IPS DF 19.7 (cell line): ENCODE measurements at regions not wholly inside any gene's neighbourhood (a gene's known extent, or its start where the extent isn't known, plus 50 kb on each side); places are given as distances from the start of the nearest gene placed in this dataset.
"Not testable (repeated sequence)": the region's sequence is repeated elsewhere in the genome, so short reads cannot be mapped to it uniquely, and the experiment has no call there.

Experiments
- DNase-seq: peaks from one replicate; pipeline ENCODE4 v3.0.0-alpha.2; 2013; ENCODE audit warnings: low read depth, low spot score

GRCh38 chr7:112669306-112669705 lies 120.9 kb downstream of the TMEM168 start:
- DNase-seq, result no peak

GRCh38 chr7:112670193-112670592 lies 120.0 kb downstream of the TMEM168 start:
- no peak for DNase-seq

DNA sequence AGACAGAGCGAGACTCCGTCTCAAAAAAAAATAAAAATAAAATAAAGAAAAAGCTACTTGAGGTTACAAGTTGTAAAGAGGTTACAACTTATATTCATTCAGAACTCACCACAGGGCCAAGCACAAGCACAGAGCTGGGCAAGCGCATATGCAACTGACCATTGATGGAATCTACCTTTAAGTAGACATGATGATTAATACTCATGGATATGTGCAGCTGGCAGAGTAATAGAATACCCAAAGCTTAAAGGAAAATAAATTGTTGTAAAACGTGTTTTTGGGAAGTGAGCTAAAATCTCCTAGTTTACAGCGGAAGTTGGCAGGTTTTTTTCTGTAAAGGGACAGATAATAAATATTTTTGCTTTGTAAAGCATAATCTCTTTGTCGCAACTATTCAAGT lies 111.6 kb downstream of the TMEM168 start:
- no peak for DNase-seq

GRCh38 chr7:112689466-112690177 lies 100.6 kb downstream of the TMEM168 start:
- not testable (repeated sequence) for DNase-seq

DNA sequence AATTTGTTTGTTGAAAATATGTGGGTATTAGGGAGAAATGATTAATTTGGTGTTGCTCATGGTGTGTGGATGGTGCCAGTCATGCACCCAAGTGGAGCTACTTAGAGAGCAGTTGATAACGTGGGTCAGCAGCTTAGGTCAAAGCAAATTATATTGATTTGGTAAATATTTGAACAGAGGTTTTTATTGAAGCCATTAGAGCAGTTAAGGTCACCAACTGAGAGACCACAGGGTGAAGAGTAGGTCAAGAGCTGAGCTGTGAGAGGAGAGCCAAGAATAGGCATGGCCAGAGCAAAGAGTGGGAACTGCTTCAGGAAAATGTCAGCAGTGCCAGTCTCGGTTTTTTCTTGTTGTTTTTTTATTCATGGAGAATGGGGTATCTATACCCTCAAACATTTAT lies 97.9 kb downstream of the TMEM168 start:
- no peak for DNase-seq

DNA sequence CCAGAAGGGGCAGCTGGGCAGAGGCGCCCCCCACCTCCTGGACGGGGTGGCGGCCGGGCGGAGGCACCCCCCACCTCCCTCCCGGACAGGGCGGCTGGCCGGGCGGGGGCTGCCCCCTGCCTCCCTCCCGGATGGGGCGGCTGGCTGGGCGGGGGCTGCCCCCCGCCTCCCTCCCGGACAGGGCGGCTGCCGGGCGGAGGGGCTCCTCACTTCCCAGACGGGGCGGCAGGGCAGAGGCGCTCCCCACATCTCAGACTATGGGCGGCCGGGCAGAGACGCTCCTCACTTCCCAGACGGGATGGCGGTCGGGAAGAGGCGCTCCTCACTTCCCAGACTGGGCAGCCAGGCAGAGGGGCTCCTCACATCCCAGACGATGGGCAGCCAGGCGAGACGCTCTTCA lies 93.0 kb downstream of the TMEM168 start:
- not testable (repeated sequence) for DNase-seq

- no peak for DNase-seq
These were observed 90.3 kb downstream of the TMEM168 start for GRCh38 chr7:112699725-112700513.

- no peak for DNase-seq
These were observed 88.7 kb downstream of the TMEM168 start for GRCh38 chr7:112701456-112701855.

- no peak for DNase-seq
These were observed 82.5 kb downstream of the TMEM168 start for GRCh38 chr7:112707655-112708054.

- peak; percentile 12 for DNase-seq
These were observed 82.0 kb downstream of the TMEM168 start for GRCh38 chr7:112708236-112708635.
